Ascending aorta (tissue), 2 donors: ENCODE measurements at regions not wholly inside any gene's neighbourhood (a gene's known extent, or its start where the extent isn't known, plus 50 kb on each side); places are given as distances from the start of the nearest gene placed in this dataset.

Source experiments
- DNase-seq, 2 donors: peaks; one replicate each; pipeline ENCODE4 v3.0.0-alpha.2; 2019; ENCODE audit warnings: low spot score in 2 of 2
- H3K27ac ChIP-seq, 2 donors: fragments of 200-600 bp; sonication (generic); one replicate each; pipeline ENCODE4 v1.5.1; 2016 to 2017; ENCODE audit warnings: mild to moderate bottlenecking in 1 of 2
- H3K27me3 ChIP-seq: fragments of 200-600 bp; sonication (generic); one replicate; pipeline ENCODE4 v1.5.1; 2017
- H3K36me3 ChIP-seq, 2 donors: fragments of 200-600 bp; sonication (generic); one replicate each; pipeline ENCODE4 v1.5.1; 2016
- H3K4me1 ChIP-seq, 2 donors: fragments of 200-600 bp; sonication (generic); one replicate each; pipeline ENCODE4 v1.5.1; 2016 to 2017; ENCODE audit warnings: mild to moderate bottlenecking in 1 of 2
- H3K4me3 ChIP-seq, 2 donors: fragments of 200-600 bp; sonication (generic); one replicate each; pipeline ENCODE4 v1.5.1; 2016 to 2017; ENCODE audit warnings: mild to moderate bottlenecking in 1 of 2
- H3K9me3 ChIP-seq, 2 donors: fragments of 200-600 bp; sonication (generic); one replicate each; pipeline ENCODE4 v1.5.1; 2016
- intact Hi-C: fragments of 100-400 bp; cut with DNase I; formaldehyde crosslinking; loops from one replicate; pipeline ENCODE4 v1.15.1; 2023
- TF ChIP-seq, protein P1 (sequence below), 3 experiments: fragments of 200-600 bp in 2 of 3; fragments of 450-650 bp in 1 of 3; sonication (generic) in 2 of 3; IDR thresholded peaks; one replicate each; pipeline ENCODE4 v1.5.1; 2016 to 2019; ENCODE audit warnings: antibody characterized with exemption in 3 of 3, mild to moderate bottlenecking in 1 of 3, moderate library complexity in 1 of 3

DNA sequence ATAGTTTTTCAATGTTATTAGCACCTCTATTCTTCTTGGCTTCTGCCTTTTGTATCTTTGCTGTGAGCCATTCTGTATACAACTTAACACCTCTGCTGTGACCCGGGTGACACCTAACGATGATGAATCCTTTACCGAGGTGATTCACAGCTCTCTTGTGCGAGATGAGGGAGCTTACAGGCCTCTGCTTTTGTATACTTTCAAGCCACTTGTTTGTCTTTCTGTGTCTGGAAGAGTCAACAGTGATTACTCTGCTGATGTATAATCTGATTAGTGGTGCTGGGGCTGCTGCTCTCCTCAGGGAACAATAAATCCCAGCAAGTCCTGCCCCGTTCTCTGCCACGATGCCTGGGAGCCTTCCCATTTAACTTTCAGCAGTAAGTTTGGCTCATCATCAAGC lies 442.9 kb upstream of the SGCD start:
- TF ChIP-seq, protein P1, sequence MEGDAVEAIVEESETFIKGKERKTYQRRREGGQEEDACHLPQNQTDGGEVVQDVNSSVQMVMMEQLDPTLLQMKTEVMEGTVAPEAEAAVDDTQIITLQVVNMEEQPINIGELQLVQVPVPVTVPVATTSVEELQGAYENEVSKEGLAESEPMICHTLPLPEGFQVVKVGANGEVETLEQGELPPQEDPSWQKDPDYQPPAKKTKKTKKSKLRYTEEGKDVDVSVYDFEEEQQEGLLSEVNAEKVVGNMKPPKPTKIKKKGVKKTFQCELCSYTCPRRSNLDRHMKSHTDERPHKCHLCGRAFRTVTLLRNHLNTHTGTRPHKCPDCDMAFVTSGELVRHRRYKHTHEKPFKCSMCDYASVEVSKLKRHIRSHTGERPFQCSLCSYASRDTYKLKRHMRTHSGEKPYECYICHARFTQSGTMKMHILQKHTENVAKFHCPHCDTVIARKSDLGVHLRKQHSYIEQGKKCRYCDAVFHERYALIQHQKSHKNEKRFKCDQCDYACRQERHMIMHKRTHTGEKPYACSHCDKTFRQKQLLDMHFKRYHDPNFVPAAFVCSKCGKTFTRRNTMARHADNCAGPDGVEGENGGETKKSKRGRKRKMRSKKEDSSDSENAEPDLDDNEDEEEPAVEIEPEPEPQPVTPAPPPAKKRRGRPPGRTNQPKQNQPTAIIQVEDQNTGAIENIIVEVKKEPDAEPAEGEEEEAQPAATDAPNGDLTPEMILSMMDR (IDR thresholded peaks at IDR 0.05), result no peak
- H3K27ac ChIP-seq, result no peak overlapping the region
- H3K36me3 ChIP-seq, result no peaks in the 10 kb centered on the region
- H3K4me1 ChIP-seq, result no peaks in the 10 kb centered on the region
- H3K27me3 ChIP-seq, result no peaks in the 10 kb centered on the region
- DNase-seq, result no peak
- no peak overlapping the region for H3K4me3 ChIP-seq
- intact Hi-C loops, result no loop called here
- H3K9me3 ChIP-seq, result no peaks in the 10 kb centered on the region

DNA sequence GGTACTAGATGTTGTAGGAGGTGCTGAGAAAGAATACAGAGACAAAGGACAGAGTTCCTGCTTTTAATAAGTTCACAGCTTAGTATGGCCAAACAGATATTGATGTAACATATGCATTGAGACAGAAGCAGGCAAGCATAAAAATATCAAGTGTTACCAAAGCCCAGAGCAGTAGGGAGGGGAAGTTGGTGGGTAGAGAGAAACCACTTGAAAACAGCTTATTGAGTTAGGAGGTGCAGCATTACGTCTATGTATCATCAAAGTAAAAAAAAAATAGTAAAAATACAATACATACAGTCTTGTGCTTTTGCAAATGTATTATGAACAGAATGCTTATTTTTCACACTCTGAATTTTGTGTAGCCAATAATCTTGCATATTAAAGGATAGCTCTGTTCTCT lies 441.8 kb upstream of the SGCD start:
- H3K36me3 ChIP-seq, result no peaks in the 10 kb centered on the region
- H3K27me3 ChIP-seq, result no peaks in the 10 kb centered on the region
- H3K9me3 ChIP-seq, result no peaks in the 10 kb centered on the region
- H3K4me3 ChIP-seq, result no peak overlapping the region
- H3K27ac ChIP-seq, result no peak overlapping the region
- DNase-seq, result no peak
- no peaks in the 10 kb centered on the region for H3K4me1 ChIP-seq
- TF ChIP-seq, protein P1 (IDR thresholded peaks at IDR 0.05), result no peak
- intact Hi-C loops, result no loop called here

DNA sequence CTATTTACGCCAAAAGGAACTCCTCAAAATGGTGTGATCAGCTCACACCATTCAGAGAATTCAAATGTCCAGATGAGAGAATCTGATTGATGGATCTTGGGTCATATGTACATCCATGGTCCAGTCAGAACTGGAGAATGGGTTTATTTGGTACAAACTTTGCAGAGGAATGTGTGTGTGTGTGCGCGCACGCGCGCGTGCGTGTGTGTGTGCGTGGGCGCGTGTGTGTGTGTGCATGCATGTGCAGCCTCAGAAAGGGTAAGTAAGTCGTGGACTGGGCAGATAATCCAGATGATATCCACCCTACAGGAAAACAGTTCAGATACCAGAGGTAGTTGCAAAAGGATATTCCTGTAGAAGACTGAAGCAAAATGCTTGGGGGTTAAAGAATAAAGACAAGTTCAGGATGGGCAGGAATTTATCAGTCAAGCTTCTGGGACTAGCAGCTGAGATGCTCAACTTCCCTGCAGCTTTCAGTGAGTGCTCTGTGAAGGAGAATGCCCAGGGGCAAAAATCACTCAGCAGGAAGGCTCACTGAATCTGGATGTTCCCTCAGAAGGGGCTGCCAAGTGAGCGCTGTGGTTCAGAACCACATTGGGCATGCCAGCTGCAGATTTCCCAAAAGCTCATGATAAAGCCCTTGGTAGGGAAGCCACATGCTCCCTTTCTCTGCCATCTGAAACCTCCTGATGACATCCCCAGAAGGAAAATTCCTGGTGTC lies 440.5 kb upstream of the SGCD start:
- intact Hi-C loops, result no loop called here
- H3K36me3 ChIP-seq, result no peaks in the 10 kb centered on the region

DNA sequence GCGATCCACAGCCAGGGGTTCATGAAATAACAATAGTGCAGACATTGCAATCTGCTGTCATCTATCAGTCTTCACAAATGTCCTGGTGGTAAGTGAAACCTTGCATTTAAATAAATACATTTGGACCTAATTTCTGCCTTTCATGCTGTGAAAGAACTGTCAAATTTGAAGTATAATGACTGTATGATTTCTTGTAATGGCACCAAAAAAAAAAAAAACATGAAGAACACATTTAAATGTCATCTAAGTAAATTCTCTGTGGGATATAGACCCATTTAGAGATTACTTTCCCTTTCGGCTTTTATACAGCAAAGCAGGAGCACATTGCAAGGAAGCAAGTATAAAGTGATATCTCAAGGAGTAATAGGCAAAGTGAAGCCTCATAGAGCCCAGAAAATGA lies 431.5 kb upstream of the SGCD start:
- no peak overlapping the region for H3K4me3 ChIP-seq
- H3K4me1 ChIP-seq, result no peaks in the 10 kb centered on the region
- DNase-seq, result no peak
- TF ChIP-seq, protein P1 (IDR thresholded peaks at IDR 0.05), result no peak
- H3K36me3 ChIP-seq, result no peaks in the 10 kb centered on the region
- H3K9me3 ChIP-seq, result no peaks in the 10 kb centered on the region
- H3K27ac ChIP-seq, result no peak overlapping the region
- no peaks in the 10 kb centered on the region for H3K27me3 ChIP-seq
- intact Hi-C loops, result no loop called here

More for the DNA sequence above, 440.5 kb upstream of the SGCD start:
- H3K4me3 ChIP-seq, result no peak overlapping the region
- H3K27me3 ChIP-seq, result no peaks in the 10 kb centered on the region
- no peaks in the 10 kb centered on the region for H3K9me3 ChIP-seq
- no peak overlapping the region for H3K27ac ChIP-seq
- no peak for DNase-seq
- H3K4me1 ChIP-seq, result no peaks in the 10 kb centered on the region
- TF ChIP-seq, protein P1 (IDR thresholded peaks at IDR 0.05), result no peak

DNA sequence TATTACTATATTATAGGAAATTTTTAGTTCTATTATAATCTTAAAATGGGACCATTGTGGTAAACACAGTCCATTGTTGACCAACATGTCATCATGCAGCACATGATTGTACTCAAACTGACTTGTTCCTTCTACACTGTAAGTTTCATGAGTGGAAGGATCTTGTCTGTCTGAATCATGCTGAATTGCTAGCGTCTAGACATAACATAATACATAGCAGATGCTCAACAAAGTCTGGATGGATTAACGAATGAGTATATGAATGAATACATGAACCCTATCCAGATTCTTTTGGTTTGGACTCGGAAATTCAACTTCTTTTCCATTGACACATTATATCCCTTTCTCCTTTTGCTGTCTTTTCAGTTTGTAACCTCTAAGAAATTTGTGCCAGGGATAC lies 429.2 kb upstream of the SGCD start:
- Histone ChIP-seq H3K36me3 (no peaks in the 10 kb centered on the region), H3K27me3 (no peaks in the 10 kb centered on the region), H3K9me3 (no peaks in the 10 kb centered on the region), H3K4me1 (no peaks in the 10 kb centered on the region), H3K4me3 (no peak overlapping the region), H3K27ac (no peak overlapping the region)
- TF ChIP-seq, protein P1 (IDR thresholded peaks at IDR 0.05), result no peak
- DNase-seq, result no peak
- intact Hi-C loops, result no loop called here

DNA sequence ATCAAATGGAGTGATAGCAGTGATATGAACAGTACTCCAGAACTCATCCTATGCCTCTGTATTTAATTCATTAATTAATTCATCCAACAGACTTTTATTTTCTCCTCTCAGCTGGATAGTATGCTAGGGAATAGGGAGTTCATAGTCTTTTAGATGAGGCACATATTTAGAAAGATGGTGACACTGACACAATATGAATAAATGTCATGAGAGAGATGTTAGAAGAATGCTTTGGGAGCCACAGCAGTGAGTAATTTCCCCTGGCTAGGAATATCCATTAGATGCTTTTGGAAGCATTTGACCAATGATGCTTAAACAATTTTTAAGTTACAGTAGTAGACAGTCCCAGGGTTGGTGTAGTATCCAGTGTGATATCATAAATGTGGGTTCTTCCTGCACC lies 428.7 kb upstream of the SGCD start:
- Histone ChIP-seq H3K9me3 (no peaks in the 10 kb centered on the region), H3K27ac (no peak overlapping the region), H3K36me3 (no peaks in the 10 kb centered on the region), H3K4me1 (no peaks in the 10 kb centered on the region), H3K27me3 (no peaks in the 10 kb centered on the region), H3K4me3 (no peak overlapping the region)
- no peak for DNase-seq
- TF ChIP-seq, protein P1 (IDR thresholded peaks at IDR 0.05), result no peak
- intact Hi-C loops, result no loop called here
